Spleen (tissue), 11 donors: ENCODE measurements at regions not wholly inside any gene's neighbourhood (a gene's known extent, or its start where the extent isn't known, plus 50 kb on each side); places are given as distances from the start of the nearest gene placed in this dataset.

Experiments used
- DNase-seq: peaks from one replicate; pipeline ENCODE4 v3.0.0-alpha.2; 2020
- H3K27ac ChIP-seq, 8 donors: fragments of 200-600 bp; sonication (generic) in 7 of 8; 1 replicate in 4 of 8; 2 replicates in 4 of 8; pipeline versions ENCODE4 v1.5.0 to v1.8.0; 2016 to 2021; ENCODE audit warnings: inconsistent platforms in 4 of 8, mild to moderate bottlenecking in 4 of 8, moderate library complexity in 1 of 8
- H3K27me3 ChIP-seq, 7 donors: fragments of 200-600 bp; sonication (generic) in 6 of 7; replicated peaks in 1 of 7; 1 replicate in 4 of 7; 2 replicates in 3 of 7; pipeline versions ENCODE4 v1.5.0 to v1.8.0; 2016 to 2021; ENCODE audit warnings: inconsistent platforms in 3 of 7, mild to moderate bottlenecking in 1 of 7
- H3K36me3 ChIP-seq, 6 donors: fragments of 200-600 bp; sonication (generic) in 5 of 6; 1 replicate in 4 of 6; 2 replicates in 2 of 6; pipeline versions ENCODE4 v1.5.0 to v1.8.0; 2016 to 2021; ENCODE audit warnings: inconsistent platforms in 2 of 6
- H3K4me1 ChIP-seq, 6 donors: fragments of 200-600 bp; sonication (generic) in 5 of 6; 1 replicate in 3 of 6; 2 replicates in 3 of 6; pipeline versions ENCODE4 v1.5.0 to v1.8.0; 2016 to 2021; ENCODE audit warnings: inconsistent platforms in 3 of 6
- H3K4me3 ChIP-seq, 8 donors: fragments of 200-600 bp; sonication (generic) in 7 of 8; 1 replicate in 4 of 8; 2 replicates in 4 of 8; pipeline versions ENCODE4 v1.5.0 to v1.8.0; 2016 to 2021; ENCODE audit warnings: inconsistent platforms in 4 of 8, mild to moderate bottlenecking in 4 of 8, moderate library complexity in 2 of 8
- H3K9me3 ChIP-seq, 8 donors: fragments of 200-600 bp; sonication (generic) in 7 of 8; 1 replicate in 4 of 8; 2 replicates in 4 of 8; pipeline versions ENCODE4 v1.5.0 to v1.8.0; 2016 to 2021; ENCODE audit warnings: inconsistent platforms in 4 of 8
- CTCF ChIP-seq, 11 experiments: fragments of 200-600 bp in 7 of 11; fragments of 450-650 bp in 4 of 11; sonication (generic) in 4 of 11; IDR thresholded peaks in 8 of 11; conservative IDR thresholded peaks in 3 of 11; 1 replicate in 7 of 11; 2 replicates in 4 of 11; pipeline versions ENCODE4 v1.4.0 to v1.8.0; 2016 to 2021; ENCODE audit warnings: antibody characterized with exemption in 11 of 11, inconsistent platforms in 4 of 11, mild to moderate bottlenecking in 1 of 11
- POLR2A ChIP-seq, 3 donors: fragments of 450-650 bp; IDR thresholded peaks; one replicate each; pipeline ENCODE4 v1.5.1; 2017; ENCODE audit warnings: antibody characterized with exemption in 3 of 3, mild to moderate bottlenecking in 1 of 3
- POLR2AphosphoS5 ChIP-seq, 3 donors: sonication (generic); formaldehyde crosslinking; IDR thresholded peaks; one replicate each; pipeline ENCODE4 v1.5.1; 2017; ENCODE audit warnings: antibody characterized with exemption in 3 of 3
- WGBS, 5 donors: extraction: QIAGEN DNeasy Blood & Tissue Kit in 3 of 5; methylation state at CpG; one replicate each; pipeline versions ENCODE4 v1.1.5 to v1.1.7; 2013 to 2018; 5-methylcytosine and 5-hydroxymethylcytosine counted together
- intact Hi-C: fragments of 100-400 bp; cut with DNase I; formaldehyde crosslinking; loops from one replicate; pipeline ENCODE4 v1.15.0; 2023; ENCODE audit warnings: low total_unique reads
- donor health status: healthy with polysubstance abuse.
- donor health status: DM: no; HTN: no; CAD: no; lungs with moderate emphysema.
- donor health status: DM: no; HTN: no; CAD: no.
- donor health status: Bipolar disorder and iron deficiency.
- donor health status: healthy.
- donor health status: DM: no; HTN: no; CAD: no.
- donor health status: DM: yes; HTN: yes; CAD: no.

GRCh38 chr13:33683376-33683775, 134.6 kb upstream of the RFC3 start:
- Histone ChIP-seq H3K4me1 (peaks cover 0 to 15% (median 9%) of the 10 kb centered on the region in 6 donors), H3K4me3 (no peak overlapping the region), H3K9me3 (no peaks in the 10 kb centered on the region), H3K27ac (no peak overlapping the region), H3K27me3 (no peaks in the 10 kb centered on the region), H3K36me3 (no peaks in the 10 kb centered on the region)
- whole genome bisulfite sequencing, 5 donors: 90 to 95% (median 93%) methylated on average over 5 of the region's 5 CpGs
- intact Hi-C loops: no loop called here
- no peak for DNase-seq
- TF ChIP-seq POLR2A (IDR thresholded peaks at IDR 0.05): no peak

DNA sequence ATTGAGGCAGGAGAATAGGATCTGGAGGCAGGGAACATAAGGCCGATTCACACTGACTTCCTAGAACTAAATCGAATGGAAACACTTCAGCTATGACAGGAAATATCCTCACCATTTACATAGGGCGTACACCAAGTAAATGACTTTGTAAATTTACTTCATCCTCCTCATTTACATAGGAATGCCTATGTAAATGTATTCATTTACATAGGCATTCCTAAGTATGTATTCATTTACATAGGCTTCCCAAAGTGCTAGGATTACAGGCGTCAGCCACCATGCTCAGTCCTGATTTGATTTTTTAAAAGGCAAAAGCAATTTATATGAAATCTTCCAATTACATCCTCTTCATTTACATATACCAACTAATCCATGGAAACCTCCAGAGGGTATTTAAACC, 133.1 kb upstream of the RFC3 start:
- no peaks in the 10 kb centered on the region for H3K36me3 ChIP-seq
- H3K27ac ChIP-seq: no peak overlapping the region
- H3K4me3 ChIP-seq: no peak overlapping the region
- H3K9me3 ChIP-seq: no peaks in the 10 kb centered on the region
- intact Hi-C loops: no loop called here
- 67 to 88% (median 77%) methylated on average over 4 of the region's 4 CpGs for WGBS, 5 donors
- TF ChIP-seq CTCF (IDR thresholded peaks at IDR 0.05 in 8 of 11, conservative IDR thresholded peaks at IDR 0.05 in 3 of 11): no peak
- TF ChIP-seq POLR2A (IDR thresholded peaks at IDR 0.05): no peak
- TF ChIP-seq POLR2AphosphoS5 (IDR thresholded peaks at IDR 0.05): no peak
- H3K4me1 ChIP-seq: peaks cover 0 to 2% (median under 1%) of the 10 kb centered on the region in 6 donors
- DNase-seq: no peak
- H3K27me3 ChIP-seq: no peaks in the 10 kb centered on the region

DNA sequence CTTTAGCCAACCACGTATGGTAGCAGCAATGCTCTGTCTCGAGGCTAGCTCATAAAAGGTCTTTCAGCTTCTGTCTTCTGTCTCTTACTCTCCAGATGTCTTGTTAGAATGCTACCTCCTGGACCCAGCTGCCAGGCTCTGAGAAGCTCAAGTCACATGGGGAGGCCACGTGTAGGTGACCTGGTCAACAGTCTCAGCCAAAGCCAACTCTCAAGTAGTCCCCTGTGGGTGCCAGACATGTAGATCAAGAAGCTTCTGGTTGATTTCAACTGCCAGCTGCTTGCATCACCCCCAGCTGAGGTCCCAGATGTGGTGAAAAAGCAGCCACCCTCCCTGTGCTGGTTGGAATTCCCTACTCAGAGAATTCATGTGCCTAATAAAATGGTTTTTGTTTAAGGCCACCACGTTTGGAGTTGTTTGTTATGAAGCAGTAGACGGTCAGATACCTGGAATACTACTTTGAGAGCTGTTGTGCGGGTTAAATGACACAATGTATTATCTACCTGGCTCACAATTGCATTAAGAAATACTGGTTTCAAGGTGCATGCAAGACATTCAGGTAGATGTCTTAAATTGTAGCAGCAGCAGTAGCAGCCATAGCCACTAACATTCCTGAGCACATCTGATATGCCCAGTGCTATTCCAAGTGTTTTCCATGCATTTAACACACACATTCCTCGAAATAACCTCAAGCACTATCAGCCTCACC, 131.0 kb upstream of the RFC3 start:
- 72 to 84% (median 80%) methylated on average over 7 of the region's 7 CpGs for whole genome bisulfite sequencing, 5 donors
- TF ChIP-seq POLR2A (IDR thresholded peaks at IDR 0.05) (no peak), POLR2AphosphoS5 (IDR thresholded peaks at IDR 0.05) (no peak), CTCF (IDR thresholded peaks at IDR 0.05 in 8 of 11, conservative IDR thresholded peaks at IDR 0.05 in 3 of 11) (no peak)

GRCh38 chr13:33690354-33690753, 127.6 kb upstream of the RFC3 start:
- no peaks in the 10 kb centered on the region for H3K27me3 ChIP-seq
- H3K9me3 ChIP-seq: no peaks in the 10 kb centered on the region
- intact Hi-C loops: no loop called here
- H3K4me3 ChIP-seq: no peak overlapping the region
- no peak overlapping the region for H3K27ac ChIP-seq
- TF ChIP-seq POLR2A (IDR thresholded peaks at IDR 0.05): no peak
- no peak for TF ChIP-seq CTCF (IDR thresholded peaks at IDR 0.05 in 8 of 11, conservative IDR thresholded peaks at IDR 0.05 in 3 of 11)
- TF ChIP-seq POLR2AphosphoS5 (IDR thresholded peaks at IDR 0.05): no peak
- H3K36me3 ChIP-seq: no peaks in the 10 kb centered on the region
- 85 to 90% (median 86%) methylated on average over 10 of the region's 10 CpGs for WGBS, 5 donors
- DNase-seq: no peak
- H3K4me1 ChIP-seq: no peaks in the 10 kb centered on the region

More for the DNA sequence above, 131.0 kb upstream of the RFC3 start:
- Histone ChIP-seq H3K36me3 (no peaks in the 10 kb centered on the region), H3K27me3 (no peaks in the 10 kb centered on the region), H3K27ac (no peak overlapping the region), H3K9me3 (no peaks in the 10 kb centered on the region), H3K4me3 (no peak overlapping the region), H3K4me1 (no peaks in the 10 kb centered on the region)
- intact Hi-C loops: no loop called here
- DNase-seq: no peak
